IMR-90 (cell line): ENCODE measurements at regions not wholly inside any gene's neighbourhood (a gene's known extent, or its start where the extent isn't known, plus 50 kb on each side); places are given as distances from the start of the nearest gene placed in this dataset.

Experiments used
- MAFK ChIP-seq: IDR thresholded peaks from 2 replicates; pipeline ENCODE4 v1.6.1; 2012; ENCODE audit warnings: low read depth, low read length, improper control_type of control experiment
- NFE2L2 ChIP-seq: fragments of 150-350 bp; IDR thresholded peaks from 2 replicates; pipeline ENCODE4 v1.6.1; 2016; ENCODE audit warnings: low read depth, mild to moderate bottlenecking, low read length
- POLR2A ChIP-seq: IDR thresholded peaks from 2 replicates; pipeline ENCODE4 v1.6.1; 2012; ENCODE audit warnings: mild to moderate bottlenecking, low read depth, low read length
- RAD21 ChIP-seq: IDR thresholded peaks from 2 replicates; pipeline ENCODE4 v1.6.1; 2012; ENCODE audit warnings: low read length, improper control_type of control experiment

DNA sequence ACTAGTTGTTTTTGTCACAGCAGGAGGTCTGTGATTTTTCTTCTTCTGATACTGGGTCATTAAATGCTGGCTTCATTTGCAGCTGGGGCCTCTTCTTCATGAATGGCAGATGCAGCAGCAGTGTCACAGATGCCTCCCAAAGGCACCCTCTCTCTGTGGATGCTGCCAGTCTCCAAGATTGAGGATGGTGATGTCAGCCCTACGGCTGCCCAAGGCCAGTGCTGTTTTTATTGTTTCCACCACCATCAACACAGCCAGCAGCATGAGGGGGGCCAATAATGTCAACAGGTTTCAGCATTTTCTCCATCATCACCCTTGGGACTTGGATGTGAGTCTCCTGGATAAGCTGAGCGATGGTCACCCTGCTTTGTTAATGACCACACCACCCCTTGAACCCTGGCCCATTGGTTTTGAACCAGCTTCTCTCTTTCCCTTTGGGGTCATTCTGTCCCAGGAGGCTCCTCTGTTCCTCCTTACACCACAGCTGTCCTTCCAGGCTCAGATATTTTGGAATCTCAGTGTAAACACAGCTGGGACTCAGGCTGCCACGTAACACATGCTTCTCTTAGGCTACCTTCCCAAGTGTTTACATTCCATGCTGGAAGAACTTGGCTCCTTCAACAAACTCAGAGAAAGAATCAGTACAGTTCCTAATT, 151.7 kb upstream of the DDHD1 start:
- no peak for TF ChIP-seq POLR2A
- TF ChIP-seq MAFK: no peak
- no peak for TF ChIP-seq NFE2L2
- no peak for TF ChIP-seq RAD21
